BE2C (cell line): ENCODE measurements at regions not wholly inside any gene's neighbourhood (a gene's known extent, or its start where the extent isn't known, plus 50 kb on each side); places are given as distances from the start of the nearest gene placed in this dataset.

Experiments
- DNase-seq: peaks from one replicate; pipeline ENCODE4 v3.0.0-alpha.2; 2020
- H3K27me3 ChIP-seq: fragments of 250-450 bp; sonication (Bioruptor Pico); 2 replicates; pipeline ENCODE4 v1.5.1; 2020; ENCODE audit warnings: mild to moderate bottlenecking
- H3K36me3 ChIP-seq: fragments of 250-450 bp; sonication (Bioruptor Pico); 2 replicates; pipeline ENCODE4 v1.5.1; 2020; ENCODE audit warnings: mild to moderate bottlenecking
- H3K4me1 ChIP-seq: fragments of 250-450 bp; sonication (Bioruptor Pico); 2 replicates; pipeline ENCODE4 v1.5.1; 2020
- H3K4me3 ChIP-seq: 2 replicates; pipeline ENCODE4 v1.5.1; 2011; ENCODE audit warnings: low read depth, low read length
- H3K9me3 ChIP-seq: fragments of 250-450 bp; sonication (Bioruptor Pico); 2 replicates; pipeline ENCODE4 v1.5.1; 2020
- TF ChIP-seq, protein P1 (sequence below): IDR thresholded peaks from 2 replicates; pipeline ENCODE4 v1.5.1; 2012; ENCODE audit warnings: mild to moderate bottlenecking, low read depth, low read length

GRCh38 chr2:78940998-78941397, 84.5 kb upstream of the REG3G start:
- H3K4me1 ChIP-seq: no peaks in the 10 kb centered on the region
- TF ChIP-seq, protein P1, sequence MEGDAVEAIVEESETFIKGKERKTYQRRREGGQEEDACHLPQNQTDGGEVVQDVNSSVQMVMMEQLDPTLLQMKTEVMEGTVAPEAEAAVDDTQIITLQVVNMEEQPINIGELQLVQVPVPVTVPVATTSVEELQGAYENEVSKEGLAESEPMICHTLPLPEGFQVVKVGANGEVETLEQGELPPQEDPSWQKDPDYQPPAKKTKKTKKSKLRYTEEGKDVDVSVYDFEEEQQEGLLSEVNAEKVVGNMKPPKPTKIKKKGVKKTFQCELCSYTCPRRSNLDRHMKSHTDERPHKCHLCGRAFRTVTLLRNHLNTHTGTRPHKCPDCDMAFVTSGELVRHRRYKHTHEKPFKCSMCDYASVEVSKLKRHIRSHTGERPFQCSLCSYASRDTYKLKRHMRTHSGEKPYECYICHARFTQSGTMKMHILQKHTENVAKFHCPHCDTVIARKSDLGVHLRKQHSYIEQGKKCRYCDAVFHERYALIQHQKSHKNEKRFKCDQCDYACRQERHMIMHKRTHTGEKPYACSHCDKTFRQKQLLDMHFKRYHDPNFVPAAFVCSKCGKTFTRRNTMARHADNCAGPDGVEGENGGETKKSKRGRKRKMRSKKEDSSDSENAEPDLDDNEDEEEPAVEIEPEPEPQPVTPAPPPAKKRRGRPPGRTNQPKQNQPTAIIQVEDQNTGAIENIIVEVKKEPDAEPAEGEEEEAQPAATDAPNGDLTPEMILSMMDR: no peak
- no peaks in the 10 kb centered on the region for H3K9me3 ChIP-seq
- no peak overlapping the region for H3K4me3 ChIP-seq
- no peaks in the 10 kb centered on the region for H3K27me3 ChIP-seq
- H3K36me3 ChIP-seq: no peaks in the 10 kb centered on the region
- no peak for DNase-seq

GRCh38 chr2:78941751-78942150, 83.8 kb upstream of the REG3G start:
- TF ChIP-seq, protein P1: no peak
- H3K4me1 ChIP-seq: no peaks in the 10 kb centered on the region
- no peaks in the 10 kb centered on the region for H3K27me3 ChIP-seq
- no peaks in the 10 kb centered on the region for H3K9me3 ChIP-seq
- H3K36me3 ChIP-seq: no peaks in the 10 kb centered on the region
- DNase-seq: no peak
- H3K4me3 ChIP-seq: no peak overlapping the region

DNA sequence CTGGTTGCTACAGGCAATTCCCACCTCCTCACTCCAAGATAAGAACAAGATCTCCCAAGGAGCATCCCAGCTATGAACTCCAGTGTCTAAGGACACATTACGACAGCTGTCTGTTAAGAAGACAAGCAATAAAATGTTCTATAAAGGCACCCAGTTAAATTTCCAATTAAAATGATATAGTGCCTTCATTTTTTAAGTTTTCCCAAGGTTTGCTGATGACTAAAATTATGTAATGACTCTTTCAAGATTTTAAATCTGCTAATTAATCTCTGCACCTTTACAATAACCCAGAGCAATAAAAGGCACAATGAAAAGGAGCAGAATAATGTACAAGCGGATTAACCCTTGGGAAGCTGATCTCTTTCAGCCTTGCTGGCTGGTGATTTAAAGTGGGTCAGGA, 61.6 kb upstream of the REG3G start:
- Histone ChIP-seq H3K27me3 (no peaks in the 10 kb centered on the region), H3K4me1 (no peaks in the 10 kb centered on the region), H3K36me3 (no peaks in the 10 kb centered on the region), H3K4me3 (no peak overlapping the region), H3K9me3 (no peaks in the 10 kb centered on the region)
- TF ChIP-seq, protein P1: no peak
- DNase-seq: no peak

DNA sequence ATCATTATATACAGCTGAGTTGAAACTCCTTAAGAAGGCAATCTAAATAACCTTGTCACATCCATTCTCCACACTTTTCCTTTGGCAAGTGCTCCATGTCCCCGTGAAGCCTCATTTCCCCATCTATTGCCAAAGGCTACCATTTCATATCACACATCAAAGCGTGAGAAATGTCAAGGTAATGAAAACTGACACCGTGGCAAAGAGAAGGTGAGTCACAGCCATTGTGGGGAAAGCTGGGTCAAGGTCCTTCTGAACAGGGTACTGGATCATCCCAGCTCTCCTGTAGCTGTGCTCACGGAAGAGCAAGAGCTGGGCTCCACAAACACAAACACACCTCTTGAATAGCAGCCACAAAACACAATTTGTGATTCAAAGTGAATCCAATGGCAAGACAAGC, 58.2 kb upstream of the REG3G start:
- Histone ChIP-seq H3K9me3 (no peaks in the 10 kb centered on the region), H3K4me3 (no peak overlapping the region), H3K27me3 (no peaks in the 10 kb centered on the region), H3K36me3 (no peaks in the 10 kb centered on the region), H3K4me1 (no peaks in the 10 kb centered on the region)
- no peak for DNase-seq
- TF ChIP-seq, protein P1: no peak

DNA sequence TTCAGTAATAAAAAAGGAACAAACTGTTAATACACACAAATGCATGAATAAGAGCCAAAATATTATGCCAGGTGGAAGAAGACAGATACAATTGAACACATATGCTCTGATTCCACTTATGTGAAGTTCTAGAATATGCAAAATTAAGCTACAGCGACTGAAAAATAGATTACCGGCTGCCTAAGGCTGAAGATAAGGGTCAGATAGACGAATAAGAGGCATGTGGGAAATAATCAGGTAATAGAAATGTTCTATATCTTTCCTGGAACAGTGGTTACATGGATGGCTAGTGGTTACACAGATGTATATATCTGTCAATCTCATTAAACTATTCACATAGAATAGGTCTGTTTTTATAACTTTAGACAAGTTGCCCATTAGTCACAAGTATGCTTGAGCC, 51.9 kb upstream of the REG3G start:
- H3K27me3 ChIP-seq: no peaks in the 10 kb centered on the region
- DNase-seq: no peak
- no peaks in the 10 kb centered on the region for H3K9me3 ChIP-seq
- H3K4me3 ChIP-seq: no peak overlapping the region
- no peaks in the 10 kb centered on the region for H3K36me3 ChIP-seq
- TF ChIP-seq, protein P1: no peak
- no peaks in the 10 kb centered on the region for H3K4me1 ChIP-seq
